Activated B cell treated with CpG ODN at 0.5 μM for 24 hours (primary cell): ENCODE measurements at regions not wholly inside any gene's neighbourhood (a gene's known extent, or its start where the extent isn't known, plus 50 kb on each side); places are given as distances from the start of the nearest gene placed in this dataset.
A peak's percentile ranks its signal among the peaks of the same experiment; 100 is the strongest.

Source experiments
- ATAC-seq: fragments of 200-7000 bp; cut with Tn5 transposase; one replicate; pipeline ENCODE4 v1.10.0; 2021; ENCODE audit warnings: low read depth, mild to moderate bottlenecking, moderate library complexity
- CTCF ChIA-PET: fragments of 350-600 bp; sonication (Branson Sonifier 250); formaldehyde crosslinking; loops from one replicate; lab custom pipeline; 2021; ENCODE audit warnings: antibody characterized with exemption; lab: Charles Lee
- POLR2A ChIA-PET: fragments of 350-600 bp; sonication (Branson Sonifier 250); formaldehyde crosslinking; loops from one replicate; lab custom pipeline; 2021; ENCODE audit warnings: antibody characterized with exemption; lab: Charles Lee
- DNase-seq: peaks from one replicate; pipeline ENCODE4 v3.0.0; 2022
- H3K27ac Mint-ChIP-seq: one replicate; pipeline ENCODE4 v1.8.0; 2020; ENCODE audit warnings: mixed read lengths
- H3K27me3 Mint-ChIP-seq: one replicate; pipeline ENCODE4 v1.8.0; 2021; ENCODE audit warnings: mixed read lengths
- H3K36me3 Mint-ChIP-seq: one replicate; pipeline ENCODE4 v1.8.0; 2021; ENCODE audit warnings: low read depth, mixed read lengths
- H3K4me1 Mint-ChIP-seq: one replicate; pipeline ENCODE4 v1.8.0; 2021; ENCODE audit warnings: mixed read lengths
- H3K4me3 Mint-ChIP-seq: one replicate; pipeline ENCODE4 v1.8.0; 2020; ENCODE audit warnings: mild to moderate bottlenecking, mixed read lengths
- H3K9me3 Mint-ChIP-seq: one replicate; pipeline ENCODE4 v1.8.0; 2020; ENCODE audit warnings: mixed read lengths
- intact Hi-C: fragments of 100-400 bp; cut with micrococcal nuclease; formaldehyde crosslinking; loops from one replicate; pipeline ENCODE4 v1.15.1; 2024
- TF ChIP-seq, protein P1 (sequence below): fragments of 200-600 bp; IDR thresholded peaks from one replicate; pipeline ENCODE4 v1.8.0; 2022; ENCODE audit warnings: antibody characterized with exemption, mild to moderate bottlenecking

DNA sequence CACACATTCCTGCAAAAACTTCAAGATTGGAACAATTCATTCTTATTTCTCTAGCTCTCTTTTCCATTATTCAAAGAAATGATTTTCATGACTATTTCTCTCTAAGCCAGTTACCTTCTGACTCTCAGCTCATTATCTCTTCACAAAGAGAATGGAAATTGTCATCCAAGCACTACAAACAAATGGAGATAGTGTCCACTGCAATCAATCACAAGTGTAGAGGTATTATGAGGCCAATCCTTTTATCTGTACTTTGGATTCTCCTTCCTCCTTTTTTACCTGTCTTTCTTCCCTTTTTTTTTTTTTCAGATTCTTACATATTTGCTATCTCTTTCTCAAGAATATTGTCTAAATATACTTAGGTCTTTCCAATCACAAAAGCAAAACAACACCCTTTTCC, 497.7 kb upstream of the MEF2C start:
- Mint-ChIP-seq H3K27ac (no peak overlapping the region), H3K9me3 (peaks cover 14% of the 10 kb centered on the region), H3K4me1 (peaks cover 7% of the 10 kb centered on the region), H3K27me3 (no peaks in the 10 kb centered on the region), H3K4me3 (no peak overlapping the region), H3K36me3 (peaks cover 3% of the 10 kb centered on the region)
- TF ChIP-seq, protein P1, sequence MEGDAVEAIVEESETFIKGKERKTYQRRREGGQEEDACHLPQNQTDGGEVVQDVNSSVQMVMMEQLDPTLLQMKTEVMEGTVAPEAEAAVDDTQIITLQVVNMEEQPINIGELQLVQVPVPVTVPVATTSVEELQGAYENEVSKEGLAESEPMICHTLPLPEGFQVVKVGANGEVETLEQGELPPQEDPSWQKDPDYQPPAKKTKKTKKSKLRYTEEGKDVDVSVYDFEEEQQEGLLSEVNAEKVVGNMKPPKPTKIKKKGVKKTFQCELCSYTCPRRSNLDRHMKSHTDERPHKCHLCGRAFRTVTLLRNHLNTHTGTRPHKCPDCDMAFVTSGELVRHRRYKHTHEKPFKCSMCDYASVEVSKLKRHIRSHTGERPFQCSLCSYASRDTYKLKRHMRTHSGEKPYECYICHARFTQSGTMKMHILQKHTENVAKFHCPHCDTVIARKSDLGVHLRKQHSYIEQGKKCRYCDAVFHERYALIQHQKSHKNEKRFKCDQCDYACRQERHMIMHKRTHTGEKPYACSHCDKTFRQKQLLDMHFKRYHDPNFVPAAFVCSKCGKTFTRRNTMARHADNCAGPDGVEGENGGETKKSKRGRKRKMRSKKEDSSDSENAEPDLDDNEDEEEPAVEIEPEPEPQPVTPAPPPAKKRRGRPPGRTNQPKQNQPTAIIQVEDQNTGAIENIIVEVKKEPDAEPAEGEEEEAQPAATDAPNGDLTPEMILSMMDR: no peak
- ATAC-seq (no peak), DNase-seq (no peak)
- intact Hi-C loops: no loop called here
- ChIA-PET POLR2A (no interaction called here), CTCF (no interaction called here)

DNA sequence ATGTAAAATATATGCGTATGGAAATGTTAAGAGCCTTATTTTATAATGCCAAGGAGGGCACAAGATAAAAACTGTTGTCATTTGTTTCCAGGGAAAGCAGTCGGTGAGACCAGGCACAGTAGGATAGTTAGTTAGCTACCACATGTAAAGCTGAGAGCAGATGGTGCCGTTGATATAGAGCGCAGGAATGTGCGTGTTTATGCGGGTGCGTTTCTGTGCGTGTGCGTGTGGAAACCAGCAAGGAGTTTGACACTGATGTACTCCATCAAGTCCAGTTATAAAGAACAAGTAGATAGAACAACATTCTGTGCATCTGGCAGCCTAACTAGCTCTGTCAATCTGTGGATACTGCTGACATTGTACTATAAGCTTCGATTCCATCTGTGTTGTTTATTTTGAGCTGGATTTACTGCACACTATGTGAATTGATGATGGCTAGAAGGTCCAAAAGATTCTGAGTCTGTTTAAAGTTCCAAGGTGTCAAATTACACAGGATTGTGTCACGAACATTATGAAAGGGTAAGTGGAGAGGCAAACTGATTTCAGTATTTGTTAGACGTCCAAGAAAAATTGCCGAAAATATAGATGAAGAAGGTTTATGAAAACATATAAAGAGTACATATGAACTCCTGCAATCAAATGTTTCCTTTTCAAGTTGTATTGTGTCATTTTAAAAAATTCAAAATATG, 494.9 kb upstream of the MEF2C start:
- H3K9me3 Mint-ChIP-seq: peaks cover 14% of the 10 kb centered on the region
- peaks cover 3% of the 10 kb centered on the region for H3K36me3 Mint-ChIP-seq
- ChIA-PET POLR2A (no interaction called here), CTCF (interaction anchor here (1.1 kb wide), 1 partner anchor 11 kb away, joined by 3 read pairs; no protein-coding TSS in a partner anchor)
- intact Hi-C loops: no loop called here
- no peak overlapping the region for H3K4me3 Mint-ChIP-seq
- TF ChIP-seq, protein P1: no peak
- ATAC-seq: no peak
- DNase-seq: no peak
- H3K27me3 Mint-ChIP-seq: no peaks in the 10 kb centered on the region
- peaks cover 16% of the 10 kb centered on the region for H3K4me1 Mint-ChIP-seq
- no peak overlapping the region for H3K27ac Mint-ChIP-seq

- TF ChIP-seq, protein P1: no peak
- ChIA-PET CTCF (no interaction called here), POLR2A (no interaction called here)
- Mint-ChIP-seq H3K4me1 (peaks cover 21% of the 10 kb centered on the region), H3K36me3 (no peaks in the 10 kb centered on the region), H3K4me3 (no peak overlapping the region), H3K27ac (no peak overlapping the region), H3K27me3 (no peaks in the 10 kb centered on the region), H3K9me3 (no peaks in the 10 kb centered on the region)
- no peak for DNase-seq
- intact Hi-C loops: no loop called here
- no peak for ATAC-seq
Observed at GRCh38 chr5:89374818-89375521, 492.0 kb upstream of the MEF2C start.

GRCh38 chr5:89374144-89374784, 491.3 kb upstream of the MEF2C start:
- TF ChIP-seq, protein P1: no peak
- no peak for ATAC-seq
- peaks cover 21% of the 10 kb centered on the region for H3K4me1 Mint-ChIP-seq
- H3K4me3 Mint-ChIP-seq: peak overlapping the region; percentile 51
- CTCF ChIA-PET: no interaction called here
- intact Hi-C loops: no loop called here
- H3K27ac Mint-ChIP-seq: peak overlapping the region; percentile 31
- no peaks in the 10 kb centered on the region for H3K36me3 Mint-ChIP-seq
- DNase-seq: no peak
- H3K27me3 Mint-ChIP-seq: no peaks in the 10 kb centered on the region
- no peaks in the 10 kb centered on the region for H3K9me3 Mint-ChIP-seq
- POLR2A ChIA-PET: no interaction called here

DNA sequence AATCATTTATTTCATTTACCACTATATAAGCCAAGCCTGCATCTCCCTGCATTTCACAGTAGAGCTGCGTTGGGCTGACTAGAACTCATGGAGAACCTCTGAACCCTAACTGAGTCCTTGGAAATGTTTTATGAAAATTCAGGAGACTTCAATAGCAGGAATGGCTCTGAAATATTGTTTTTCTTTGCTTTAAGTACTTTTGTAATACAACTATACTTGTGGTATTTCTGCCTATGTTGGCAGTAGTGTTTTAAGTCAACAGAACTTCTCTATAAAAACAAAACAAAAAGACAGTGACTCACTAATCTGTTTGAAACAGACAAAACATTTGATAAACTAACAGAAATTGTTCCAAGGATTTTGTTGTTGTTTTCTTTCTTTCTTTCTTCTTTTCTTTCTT, 489.2 kb upstream of the MEF2C start:
- TF ChIP-seq, protein P1: no peak
- intact Hi-C loops: no loop called here
- Mint-ChIP-seq H3K9me3 (no peaks in the 10 kb centered on the region), H3K27me3 (no peaks in the 10 kb centered on the region), H3K4me3 (no peak overlapping the region), H3K36me3 (no peaks in the 10 kb centered on the region), H3K27ac (no peak overlapping the region), H3K4me1 (peaks cover 21% of the 10 kb centered on the region)
- POLR2A ChIA-PET: no interaction called here
- CTCF ChIA-PET: no interaction called here
- ATAC-seq: no peak
- no peak for DNase-seq
